GM21528 (cell line): ENCODE measurements at regions not wholly inside any gene's neighbourhood (a gene's known extent, or its start where the extent isn't known, plus 50 kb on each side); places are given as distances from the start of the nearest gene placed in this dataset.

ENCODE experiments used
- ATAC-seq: cut with Tn5 transposase; IDR thresholded peaks from one replicate; pipeline ENCODE4 v1.9.1; 2021; ENCODE audit warnings: mild to moderate bottlenecking, moderate library complexity; ENCODE audit not compliant: unreplicated experiment, low FRiP score

GRCh38 chr10:55058800-55059199, 257.8 kb upstream of the PCDH15 start:
- ATAC-seq, result no peak

GRCh38 chr10:55051515-55051914, 250.5 kb upstream of the PCDH15 start:
- no peak for ATAC-seq

GRCh38 chr10:55048830-55049498, 247.9 kb upstream of the PCDH15 start:
- ATAC-seq, result no peak

- no peak for ATAC-seq
These were observed 242.5 kb upstream of the PCDH15 start for GRCh38 chr10:55043540-55043939.

GRCh38 chr10:55033061-55033460, 232.0 kb upstream of the PCDH15 start:
- ATAC-seq, result no peak

GRCh38 chr10:55024713-55025112, 223.7 kb upstream of the PCDH15 start:
- no peak for ATAC-seq

- ATAC-seq, result no peak
These were observed 218.4 kb upstream of the PCDH15 start for GRCh38 chr10:55019439-55019838.

- no peak for ATAC-seq
These were observed 212.3 kb upstream of the PCDH15 start for GRCh38 chr10:55013318-55013717.

GRCh38 chr10:55002420-55002819, 201.4 kb upstream of the PCDH15 start:
- no peak for ATAC-seq

GRCh38 chr10:55001422-55001821, 200.4 kb upstream of the PCDH15 start:
- ATAC-seq, result no peak

GRCh38 chr10:54993148-54993547, 192.1 kb upstream of the PCDH15 start:
- no peak for ATAC-seq

- no peak for ATAC-seq
These were observed 184.7 kb upstream of the PCDH15 start for GRCh38 chr10:54985732-54986131.

GRCh38 chr10:54983255-54983654, 182.2 kb upstream of the PCDH15 start:
- ATAC-seq, result no peak

GRCh38 chr10:54962134-54962900, 161.3 kb upstream of the PCDH15 start:
- no peak for ATAC-seq

GRCh38 chr10:54961040-54961439, 160.0 kb upstream of the PCDH15 start:
- no peak for ATAC-seq

- ATAC-seq, result no peak
These were observed 157.8 kb upstream of the PCDH15 start for GRCh38 chr10:54958844-54959243.

GRCh38 chr10:54947605-54948004, 146.6 kb upstream of the PCDH15 start:
- ATAC-seq, result no peak

- no peak for ATAC-seq
These were observed 139.4 kb upstream of the PCDH15 start for GRCh38 chr10:54940418-54940817.

GRCh38 chr10:54914049-54914448, 113.0 kb upstream of the PCDH15 start:
- no peak for ATAC-seq

- ATAC-seq, result no peak
These were observed 108.1 kb upstream of the PCDH15 start for GRCh38 chr10:54909165-54909564.

GRCh38 chr10:54908019-54908418, 107.0 kb upstream of the PCDH15 start:
- ATAC-seq, result no peak

GRCh38 chr10:54906940-54907339, 105.9 kb upstream of the PCDH15 start:
- no peak for ATAC-seq
